Mesendoderm (in vitro differentiated cells): ENCODE measurements at regions not wholly inside any gene's neighbourhood (a gene's known extent, or its start where the extent isn't known, plus 50 kb on each side); places are given as distances from the start of the nearest gene placed in this dataset.

Experiments used
- DNase-seq: peaks from one replicate; pipeline ENCODE4 v3.0.0; 2013
- H2AK5ac ChIP-seq: 2 replicates; pipeline ENCODE4 v1.6.1; 2013; ENCODE audit warnings: low read length, inconsistent platforms
- H2BK120ac ChIP-seq: 2 replicates; pipeline ENCODE4 v1.6.1; 2013; ENCODE audit warnings: low read depth, mild to moderate bottlenecking, low read length, moderate library complexity, mixed read lengths
- H2BK15ac ChIP-seq: replicated peaks from 2 replicates; pipeline ENCODE4 v1.6.1; 2013; ENCODE audit warnings: low read depth, mild to moderate bottlenecking, moderate library complexity
- H2BK5ac ChIP-seq: 2 replicates; pipeline ENCODE4 v1.6.1; 2013; ENCODE audit warnings: low read length, inconsistent platforms
- H3K18ac ChIP-seq: 2 replicates; pipeline ENCODE4 v1.6.1; 2013; ENCODE audit warnings: mild to moderate bottlenecking, low read length, mixed read lengths
- H3K23ac ChIP-seq: one replicate; pipeline ENCODE4 v1.6.1; 2013; ENCODE audit warnings: low read length
- H3K27ac ChIP-seq: 2 replicates; pipeline ENCODE4 v1.5.1; 2013; ENCODE audit warnings: low read depth, mild to moderate bottlenecking, inconsistent platforms, low read length, moderate library complexity
- H3K27me3 ChIP-seq: 2 replicates; pipeline ENCODE4 v1.6.1; 2013; ENCODE audit warnings: low read length, control low read depth, mild to moderate bottlenecking, inconsistent platforms; ENCODE audit not compliant: insufficient read depth, poor library complexity
- H3K36me3 ChIP-seq: 2 replicates; pipeline ENCODE4 v1.6.1; 2013; ENCODE audit warnings: low read length, inconsistent platforms; ENCODE audit not compliant: control insufficient read depth, insufficient read depth
- H3K4ac ChIP-seq: one replicate; pipeline ENCODE4 v1.6.1; 2013; ENCODE audit warnings: low read depth, mild to moderate bottlenecking, low read length, moderate library complexity
- H3K4me1 ChIP-seq: 2 replicates; pipeline ENCODE4 v1.6.1; 2013; ENCODE audit warnings: low read depth, low read length, inconsistent platforms; ENCODE audit not compliant: control insufficient read depth
- H3K4me2 ChIP-seq: 2 replicates; pipeline ENCODE4 v1.6.1; 2013; ENCODE audit warnings: low read length
- H3K4me3 ChIP-seq: 2 replicates; pipeline ENCODE4 v1.5.1; 2013; ENCODE audit warnings: mild to moderate bottlenecking, low read length
- H3K56ac ChIP-seq: one replicate; pipeline ENCODE4 v1.6.1; 2013; ENCODE audit warnings: low read length
- H3K79me1 ChIP-seq: 2 replicates; pipeline ENCODE4 v1.6.1; 2013; ENCODE audit warnings: low read length, inconsistent platforms
- H3K79me2 ChIP-seq: 2 replicates; pipeline ENCODE4 v1.6.1; 2013; ENCODE audit warnings: mild to moderate bottlenecking, low read length; ENCODE audit not compliant: control insufficient read depth, insufficient read depth
- H3K9ac ChIP-seq: 2 replicates; pipeline ENCODE4 v1.6.1; 2013; ENCODE audit warnings: low read length, inconsistent platforms
- H4K5ac ChIP-seq: one replicate; pipeline ENCODE4 v1.6.1; 2013; ENCODE audit warnings: low read length
- H4K8ac ChIP-seq: one replicate; pipeline ENCODE4 v1.6.1; 2013; ENCODE audit warnings: low read depth, mild to moderate bottlenecking, control low read depth, low read length, moderate library complexity
- WGBS: extraction: QIAGEN DNeasy Blood & Tissue Kit; methylation state at CpG from one replicate; pipeline ENCODE4 v1.1.7; 2013; ENCODE audit warnings: low lambda C conversion rate, missing lambda C conversion rate; ENCODE audit not compliant: insufficient coverage; ENCODE audit errors: extremely low coverage; 5-methylcytosine and 5-hydroxymethylcytosine counted together

GRCh38 chr5:164005071-164005470, 499.7 kb downstream of the MAT2B start:
- Histone ChIP-seq H4K5ac (no peak overlapping the region), H2BK15ac (no peak overlapping the region), H3K27ac (no peak overlapping the region), H3K79me1 (no peaks in the 10 kb centered on the region), H3K4me3 (no peak overlapping the region), H2BK120ac (no peak overlapping the region), H3K4ac (no peak overlapping the region), H3K27me3 (no peaks in the 10 kb centered on the region), H3K4me2 (no peak overlapping the region), H3K9ac (no peak overlapping the region), H3K36me3 (no peaks in the 10 kb centered on the region), H4K8ac (no peak overlapping the region), H3K18ac (no peak overlapping the region), H3K79me2 (no peaks in the 10 kb centered on the region), H2AK5ac (no peak overlapping the region), H3K4me1 (no peaks in the 10 kb centered on the region), H2BK5ac (no peak overlapping the region), H3K23ac (no peak overlapping the region), H3K56ac (no peak overlapping the region)
- no peak for DNase-seq
- WGBS: no CpG with 5 or more reads among the region's 1 CpG

- no peak overlapping the region for H2BK15ac ChIP-seq
- no peak overlapping the region for H2BK5ac ChIP-seq
- no peak overlapping the region for H3K27ac ChIP-seq
- H3K56ac ChIP-seq: no peak overlapping the region
- no peaks in the 10 kb centered on the region for H3K36me3 ChIP-seq
- H4K8ac ChIP-seq: no peak overlapping the region
- H3K9ac ChIP-seq: no peak overlapping the region
- H3K4me3 ChIP-seq: no peak overlapping the region
- H3K23ac ChIP-seq: no peak overlapping the region
- no peaks in the 10 kb centered on the region for H3K79me1 ChIP-seq
- H3K79me2 ChIP-seq: no peaks in the 10 kb centered on the region
- no peak for DNase-seq
- H3K4me1 ChIP-seq: no peaks in the 10 kb centered on the region
- no peak overlapping the region for H2AK5ac ChIP-seq
- no peak overlapping the region for H3K4ac ChIP-seq
- H3K4me2 ChIP-seq: no peak overlapping the region
- H4K5ac ChIP-seq: no peak overlapping the region
- H3K18ac ChIP-seq: no peak overlapping the region
- H2BK120ac ChIP-seq: no peak overlapping the region
- no CpG with 5 or more reads among the region's 2 CpGs for WGBS
- no peaks in the 10 kb centered on the region for H3K27me3 ChIP-seq
Observed at GRCh38 chr5:164007064-164007463, 501.6 kb downstream of the MAT2B start.

- Histone ChIP-seq H3K27ac (no peak overlapping the region), H3K79me1 (no peaks in the 10 kb centered on the region), H3K18ac (no peak overlapping the region), H2BK15ac (no peak overlapping the region), H3K4me1 (no peaks in the 10 kb centered on the region), H4K8ac (no peak overlapping the region), H3K36me3 (no peaks in the 10 kb centered on the region), H2BK5ac (no peak overlapping the region), H4K5ac (no peak overlapping the region), H3K4me2 (no peak overlapping the region), H3K4me3 (no peak overlapping the region), H3K23ac (no peak overlapping the region), H3K27me3 (no peaks in the 10 kb centered on the region), H3K56ac (no peak overlapping the region), H3K4ac (no peak overlapping the region), H2BK120ac (no peak overlapping the region), H3K9ac (no peak overlapping the region), H3K79me2 (no peaks in the 10 kb centered on the region), H2AK5ac (no peak overlapping the region)
- DNase-seq: no peak
- no CpG with 5 or more reads among the region's 6 CpGs for WGBS
Observed at GRCh38 chr5:164009621-164010020, 504.2 kb downstream of the MAT2B start.

- Histone ChIP-seq H3K4ac (no peak overlapping the region), H4K8ac (no peak overlapping the region), H3K27me3 (no peaks in the 10 kb centered on the region), H3K56ac (no peak overlapping the region), H2BK120ac (no peak overlapping the region), H3K18ac (no peak overlapping the region), H3K4me3 (no peak overlapping the region), H2BK15ac (no peak overlapping the region), H4K5ac (no peak overlapping the region), H3K36me3 (no peaks in the 10 kb centered on the region), H3K27ac (no peak overlapping the region), H3K9ac (no peak overlapping the region), H2BK5ac (no peak overlapping the region), H3K4me2 (no peak overlapping the region), H3K4me1 (no peaks in the 10 kb centered on the region), H3K79me2 (no peaks in the 10 kb centered on the region), H3K23ac (no peak overlapping the region), H3K79me1 (no peaks in the 10 kb centered on the region), H2AK5ac (no peak overlapping the region)
- WGBS: no CpG with 5 or more reads among the region's 3 CpGs
- DNase-seq: no peak
Observed at GRCh38 chr5:164010900-164011299, 505.5 kb downstream of the MAT2B start.

GRCh38 chr5:164012371-164012770, 507.0 kb downstream of the MAT2B start:
- H3K27ac ChIP-seq: no peak overlapping the region
- no peak for DNase-seq
- H4K5ac ChIP-seq: no peak overlapping the region
- H3K23ac ChIP-seq: no peak overlapping the region
- no peaks in the 10 kb centered on the region for H3K36me3 ChIP-seq
- no peak overlapping the region for H3K4ac ChIP-seq
- no peaks in the 10 kb centered on the region for H3K4me1 ChIP-seq
- H3K18ac ChIP-seq: no peak overlapping the region
- H3K27me3 ChIP-seq: no peaks in the 10 kb centered on the region
- no peaks in the 10 kb centered on the region for H3K79me1 ChIP-seq
- H2BK15ac ChIP-seq: no peak overlapping the region
- no peak overlapping the region for H3K56ac ChIP-seq
- no peak overlapping the region for H2BK5ac ChIP-seq
- no peak overlapping the region for H2AK5ac ChIP-seq
- no CpG with 5 or more reads among the region's 4 CpGs for WGBS
- no peak overlapping the region for H2BK120ac ChIP-seq
- no peak overlapping the region for H3K9ac ChIP-seq
- no peak overlapping the region for H3K4me2 ChIP-seq
- H4K8ac ChIP-seq: no peak overlapping the region
- no peak overlapping the region for H3K4me3 ChIP-seq
- H3K79me2 ChIP-seq: no peaks in the 10 kb centered on the region

GRCh38 chr5:164013077-164013670, 507.8 kb downstream of the MAT2B start:
- Histone ChIP-seq H3K27me3 (no peaks in the 10 kb centered on the region), H2BK15ac (no peak overlapping the region), H3K79me1 (no peaks in the 10 kb centered on the region), H3K4me1 (no peaks in the 10 kb centered on the region), H3K4ac (no peak overlapping the region), H3K56ac (no peak overlapping the region), H3K18ac (no peak overlapping the region), H2BK120ac (no peak overlapping the region), H3K4me3 (no peak overlapping the region), H2BK5ac (no peak overlapping the region), H3K9ac (no peak overlapping the region), H3K27ac (no peak overlapping the region), H4K5ac (no peak overlapping the region), H4K8ac (no peak overlapping the region), H3K79me2 (no peaks in the 10 kb centered on the region), H3K23ac (no peak overlapping the region), H2AK5ac (no peak overlapping the region), H3K36me3 (no peaks in the 10 kb centered on the region), H3K4me2 (no peak overlapping the region)
- no CpG with 5 or more reads among the region's 6 CpGs for WGBS
- peak; percentile 79 for DNase-seq
